Body of pancreas (tissue), 4 donors: ENCODE measurements at regions not wholly inside any gene's neighbourhood (a gene's known extent, or its start where the extent isn't known, plus 50 kb on each side); places are given as distances from the start of the nearest gene placed in this dataset.

Experiments used
- CTCF ChIP-seq, 7 experiments: fragments of 450-650 bp in 4 of 7; fragments of 200-600 bp in 3 of 7; sonication (generic) in 3 of 7; IDR thresholded peaks; one replicate each; pipeline ENCODE4 v1.5.1; 2016 to 2019; ENCODE audit warnings: antibody characterized with exemption in 7 of 7
- POLR2A ChIP-seq, 3 donors: fragments of 450-650 bp; IDR thresholded peaks; one replicate each; pipeline ENCODE4 v1.6.1; 2016; ENCODE audit warnings: antibody characterized with exemption in 3 of 3, mild to moderate bottlenecking in 2 of 3

DNA sequence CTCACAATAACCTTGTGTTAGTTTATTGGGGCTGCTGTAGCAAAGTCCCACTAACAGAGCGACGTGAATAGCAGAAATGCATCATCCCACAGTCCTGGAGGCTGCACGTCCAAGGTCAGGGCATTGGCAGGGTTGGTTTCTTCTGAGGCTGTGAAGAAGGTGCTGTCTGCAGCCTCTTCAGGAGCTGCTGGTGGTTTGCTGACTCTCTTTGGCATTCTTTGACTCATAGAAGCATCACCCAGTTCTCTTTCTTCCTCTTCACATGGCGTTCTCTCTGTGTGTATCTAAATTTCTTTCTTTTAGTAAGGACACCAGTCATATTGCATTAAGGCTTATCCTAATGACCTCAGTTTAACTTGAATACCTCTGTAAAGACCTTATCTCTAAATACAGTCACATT lies 428.4 kb upstream of the KLF6 start:
- no peak for TF ChIP-seq POLR2A (IDR thresholded peaks at IDR 0.05)
- no peak for TF ChIP-seq CTCF (IDR thresholded peaks at IDR 0.05)
